Neural cell (in vitro differentiated cells): ENCODE measurements at regions not wholly inside any gene's neighbourhood (a gene's known extent, or its start where the extent isn't known, plus 50 kb on each side); places are given as distances from the start of the nearest gene placed in this dataset.

Experiments used
- H2AFZ ChIP-seq: fragments of 200-600, 300-800 bp; sonication (generic), shearing (Covaris generic); 2 replicates; pipeline ENCODE4 v1.6.0; 2014; ENCODE audit warnings: low read depth, mild to moderate bottlenecking, antibody characterized with exemption, low read length, moderate library complexity
- H3F3A ChIP-seq: fragments of 200-600 bp; shearing (Covaris generic); 2 replicates; pipeline ENCODE4 v1.6.1; 2016; ENCODE audit warnings: mild to moderate bottlenecking, moderate library complexity, mixed read lengths, antibody characterized with exemption, low read length; ENCODE audit not compliant: insufficient read depth, poor library complexity, severe bottlenecking
- H3K27ac ChIP-seq: fragments of 200-600, 300-800 bp; sonication (generic), shearing (Covaris generic); 2 replicates; pipeline ENCODE4 v1.5.1; 2014; ENCODE audit warnings: mild to moderate bottlenecking, low read length, moderate library complexity
- H3K27me3 ChIP-seq: fragments of 300-800, 200-600 bp; sonication (generic), shearing (Covaris generic); 2 replicates; pipeline ENCODE4 v1.6.0; 2014; ENCODE audit warnings: mild to moderate bottlenecking, low read depth, low read length, moderate library complexity; ENCODE audit not compliant: insufficient read depth
- H3K36me3 ChIP-seq: fragments of 300-800, 200-600 bp; sonication (generic), shearing (Covaris generic); 2 replicates; pipeline ENCODE4 v1.5.1; 2014; ENCODE audit warnings: mild to moderate bottlenecking, antibody characterized with exemption, low read length, moderate library complexity; ENCODE audit not compliant: insufficient read depth
- H3K4me2 ChIP-seq: fragments of 300-800, 200-600 bp; sonication (generic), shearing (Covaris generic); 2 replicates; pipeline ENCODE4 v1.6.0; 2014; ENCODE audit warnings: mild to moderate bottlenecking, low read length
- H3K4me3 ChIP-seq: fragments of 300-800, 200-600 bp; sonication (generic), shearing (Covaris generic); 2 replicates; pipeline ENCODE4 v1.5.1; 2014; ENCODE audit warnings: mild to moderate bottlenecking, low read length, moderate library complexity
- H3K79me2 ChIP-seq: fragments of 200-600 bp; shearing (Covaris generic); replicated peaks from 2 replicates; pipeline ENCODE4 v1.6.0; 2014; ENCODE audit warnings: mild to moderate bottlenecking, low read length, moderate library complexity; ENCODE audit not compliant: insufficient read depth
- H3K9ac ChIP-seq: fragments of 300-800, 200-600 bp; sonication (generic), shearing (Covaris generic); 2 replicates; pipeline ENCODE4 v1.6.1; 2016; ENCODE audit warnings: mild to moderate bottlenecking, low read length, mixed read lengths
- H3K9me2 ChIP-seq: fragments of 200-600 bp; shearing (Covaris generic); 2 replicates; pipeline ENCODE4 v1.6.1; 2016; ENCODE audit warnings: mild to moderate bottlenecking, low read length, mixed read lengths; ENCODE audit not compliant: insufficient read depth
- H3K9me3 ChIP-seq: fragments of 200-600, 300-800 bp; sonication (generic), shearing (Covaris generic); 2 replicates; pipeline ENCODE4 v1.6.1; 2016; ENCODE audit warnings: mild to moderate bottlenecking, mixed run types, low read length, moderate library complexity, mixed read lengths
- H4K20me1 ChIP-seq: fragments of 200-600 bp; shearing (Covaris generic); 2 replicates; pipeline ENCODE4 v1.6.1; 2016; ENCODE audit warnings: mild to moderate bottlenecking, mixed run types; ENCODE audit not compliant: insufficient read depth
- EP300 ChIP-seq: fragments of 450-650 bp; conservative IDR thresholded peaks from 2 replicates; pipeline ENCODE4 v1.6.1; 2014; ENCODE audit warnings: antibody characterized with exemption, mild to moderate bottlenecking, moderate library complexity; ENCODE audit not compliant: poor library complexity, severe bottlenecking
- EZH2 ChIP-seq: fragments of 200-600, 300-800 bp; shearing (Covaris generic), sonication (generic); IDR thresholded peaks from 2 replicates; pipeline ENCODE4 v1.6.1; 2014; ENCODE audit warnings: antibody characterized with exemption, low read length, borderline replicate concordance, mild to moderate bottlenecking; ENCODE audit not compliant: insufficient read depth, poor library complexity, severe bottlenecking
- MXI1 ChIP-seq: fragments of 450-650 bp; conservative IDR thresholded peaks from 2 replicates; pipeline ENCODE4 v1.6.1; 2014; ENCODE audit warnings: antibody characterized with exemption, mild to moderate bottlenecking; ENCODE audit not compliant: poor library complexity, severe bottlenecking
- POLR2AphosphoS5 ChIP-seq: IDR thresholded peaks from 2 replicates; pipeline ENCODE4 v1.6.1; 2012
- RAD21 ChIP-seq: fragments of 450-650 bp; conservative IDR thresholded peaks from 2 replicates; pipeline ENCODE4 v1.6.1; 2014; ENCODE audit warnings: antibody characterized with exemption, mild to moderate bottlenecking, moderate library complexity
- SMC3 ChIP-seq: fragments of 450-650 bp; conservative IDR thresholded peaks from 2 replicates; pipeline ENCODE4 v1.6.1; 2014; ENCODE audit warnings: antibody characterized with exemption, mild to moderate bottlenecking, moderate library complexity; ENCODE audit not compliant: poor library complexity
- TAF1 ChIP-seq: IDR thresholded peaks from 2 replicates; pipeline ENCODE4 v1.6.1; 2012; ENCODE audit warnings: low read depth
- TF ChIP-seq, protein P1 (sequence below): IDR thresholded peaks from 2 replicates; pipeline ENCODE4 v1.6.1; 2012; ENCODE audit warnings: borderline replicate concordance
- TF ChIP-seq, protein P2 (sequence below): fragments of 450-650 bp; IDR thresholded peaks from 2 replicates; pipeline ENCODE4 v1.5.1; 2014; ENCODE audit warnings: antibody characterized with exemption, mild to moderate bottlenecking, moderate library complexity; ENCODE audit not compliant: poor library complexity, severe bottlenecking

DNA sequence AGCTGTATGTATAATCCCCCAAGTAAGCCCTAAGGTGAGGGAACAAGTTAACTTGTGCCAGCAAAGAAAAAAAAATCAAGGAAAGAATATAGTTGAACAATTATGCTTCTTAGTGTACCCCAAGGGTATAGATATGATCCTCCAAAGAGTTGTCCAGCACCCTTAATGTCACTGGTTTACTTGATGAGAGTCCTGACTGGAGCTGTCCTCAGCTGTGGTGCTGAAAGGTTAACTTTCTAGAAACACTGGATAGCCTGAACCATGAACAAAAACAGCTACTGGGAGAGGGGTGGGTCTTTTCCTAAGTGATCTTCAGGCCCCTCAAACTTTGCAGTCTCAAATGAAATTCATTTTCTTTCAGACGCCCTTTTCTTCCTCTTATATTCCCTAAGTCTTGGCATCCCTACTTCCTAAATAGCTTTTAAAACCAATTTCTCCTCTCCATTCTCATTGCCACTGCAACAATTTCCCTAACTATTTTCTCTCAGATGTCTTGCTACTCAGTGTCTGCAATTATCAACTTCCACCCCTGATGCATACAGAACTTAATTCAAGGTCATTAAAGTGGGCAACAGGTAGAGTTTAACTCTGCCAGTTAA lies 83.5 kb upstream of the PROKR2 start:
- H3K4me3 ChIP-seq, result no peak overlapping the region
- H2AFZ ChIP-seq, result no peak overlapping the region
- H3K27ac ChIP-seq, result no peak overlapping the region
- H3K36me3 ChIP-seq, result no peaks in the 10 kb centered on the region
- no peak overlapping the region for H3K4me2 ChIP-seq
- H3K79me2 ChIP-seq, result no peaks in the 10 kb centered on the region
- no peaks in the 10 kb centered on the region for H3K9me3 ChIP-seq
- no peaks in the 10 kb centered on the region for H3K9me2 ChIP-seq
- H3K9ac ChIP-seq, result no peak overlapping the region
- TF ChIP-seq, protein P1, sequence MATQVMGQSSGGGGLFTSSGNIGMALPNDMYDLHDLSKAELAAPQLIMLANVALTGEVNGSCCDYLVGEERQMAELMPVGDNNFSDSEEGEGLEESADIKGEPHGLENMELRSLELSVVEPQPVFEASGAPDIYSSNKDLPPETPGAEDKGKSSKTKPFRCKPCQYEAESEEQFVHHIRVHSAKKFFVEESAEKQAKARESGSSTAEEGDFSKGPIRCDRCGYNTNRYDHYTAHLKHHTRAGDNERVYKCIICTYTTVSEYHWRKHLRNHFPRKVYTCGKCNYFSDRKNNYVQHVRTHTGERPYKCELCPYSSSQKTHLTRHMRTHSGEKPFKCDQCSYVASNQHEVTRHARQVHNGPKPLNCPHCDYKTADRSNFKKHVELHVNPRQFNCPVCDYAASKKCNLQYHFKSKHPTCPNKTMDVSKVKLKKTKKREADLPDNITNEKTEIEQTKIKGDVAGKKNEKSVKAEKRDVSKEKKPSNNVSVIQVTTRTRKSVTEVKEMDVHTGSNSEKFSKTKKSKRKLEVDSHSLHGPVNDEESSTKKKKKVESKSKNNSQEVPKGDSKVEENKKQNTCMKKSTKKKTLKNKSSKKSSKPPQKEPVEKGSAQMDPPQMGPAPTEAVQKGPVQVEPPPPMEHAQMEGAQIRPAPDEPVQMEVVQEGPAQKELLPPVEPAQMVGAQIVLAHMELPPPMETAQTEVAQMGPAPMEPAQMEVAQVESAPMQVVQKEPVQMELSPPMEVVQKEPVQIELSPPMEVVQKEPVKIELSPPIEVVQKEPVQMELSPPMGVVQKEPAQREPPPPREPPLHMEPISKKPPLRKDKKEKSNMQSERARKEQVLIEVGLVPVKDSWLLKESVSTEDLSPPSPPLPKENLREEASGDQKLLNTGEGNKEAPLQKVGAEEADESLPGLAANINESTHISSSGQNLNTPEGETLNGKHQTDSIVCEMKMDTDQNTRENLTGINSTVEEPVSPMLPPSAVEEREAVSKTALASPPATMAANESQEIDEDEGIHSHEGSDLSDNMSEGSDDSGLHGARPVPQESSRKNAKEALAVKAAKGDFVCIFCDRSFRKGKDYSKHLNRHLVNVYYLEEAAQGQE, result peak; percentile 46
- TF ChIP-seq RAD21, result no peak
- no peaks in the 10 kb centered on the region for H3K27me3 ChIP-seq
- H3F3A ChIP-seq, result no peaks in the 10 kb centered on the region
- H4K20me1 ChIP-seq, result no peaks in the 10 kb centered on the region

DNA sequence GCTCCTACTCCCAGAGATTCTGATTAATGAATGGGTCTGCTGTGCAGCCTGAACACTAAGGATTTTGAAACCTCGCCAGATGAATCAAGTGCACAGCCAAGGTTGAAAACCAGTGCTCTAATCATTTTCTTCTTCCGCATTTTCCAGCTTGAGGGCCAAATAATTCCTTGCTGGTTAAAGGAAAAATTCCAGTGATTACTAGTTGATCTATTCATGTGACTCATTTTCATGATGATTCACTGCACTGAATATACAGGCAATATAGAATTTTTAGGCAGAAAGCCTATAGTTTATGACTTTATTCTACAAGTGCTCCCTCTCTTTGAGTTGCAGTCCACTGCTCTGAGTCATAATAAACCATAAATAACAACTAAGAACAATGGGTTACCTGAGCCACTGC lies 80.6 kb upstream of the PROKR2 start:
- Histone ChIP-seq H2AFZ (no peak overlapping the region), H3K9me3 (no peaks in the 10 kb centered on the region), H3K4me3 (no peak overlapping the region), H3K79me2 (no peaks in the 10 kb centered on the region), H3F3A (no peaks in the 10 kb centered on the region), H3K27me3 (peaks cover 5% of the 10 kb centered on the region), H4K20me1 (no peaks in the 10 kb centered on the region), H3K27ac (no peak overlapping the region), H3K9ac (no peak overlapping the region), H3K36me3 (no peaks in the 10 kb centered on the region), H3K4me2 (no peak overlapping the region), H3K9me2 (no peaks in the 10 kb centered on the region)
- no peak for TF ChIP-seq POLR2AphosphoS5
- no peak for TF ChIP-seq EP300
- TF ChIP-seq, protein P2, sequence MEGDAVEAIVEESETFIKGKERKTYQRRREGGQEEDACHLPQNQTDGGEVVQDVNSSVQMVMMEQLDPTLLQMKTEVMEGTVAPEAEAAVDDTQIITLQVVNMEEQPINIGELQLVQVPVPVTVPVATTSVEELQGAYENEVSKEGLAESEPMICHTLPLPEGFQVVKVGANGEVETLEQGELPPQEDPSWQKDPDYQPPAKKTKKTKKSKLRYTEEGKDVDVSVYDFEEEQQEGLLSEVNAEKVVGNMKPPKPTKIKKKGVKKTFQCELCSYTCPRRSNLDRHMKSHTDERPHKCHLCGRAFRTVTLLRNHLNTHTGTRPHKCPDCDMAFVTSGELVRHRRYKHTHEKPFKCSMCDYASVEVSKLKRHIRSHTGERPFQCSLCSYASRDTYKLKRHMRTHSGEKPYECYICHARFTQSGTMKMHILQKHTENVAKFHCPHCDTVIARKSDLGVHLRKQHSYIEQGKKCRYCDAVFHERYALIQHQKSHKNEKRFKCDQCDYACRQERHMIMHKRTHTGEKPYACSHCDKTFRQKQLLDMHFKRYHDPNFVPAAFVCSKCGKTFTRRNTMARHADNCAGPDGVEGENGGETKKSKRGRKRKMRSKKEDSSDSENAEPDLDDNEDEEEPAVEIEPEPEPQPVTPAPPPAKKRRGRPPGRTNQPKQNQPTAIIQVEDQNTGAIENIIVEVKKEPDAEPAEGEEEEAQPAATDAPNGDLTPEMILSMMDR, result no peak

DNA sequence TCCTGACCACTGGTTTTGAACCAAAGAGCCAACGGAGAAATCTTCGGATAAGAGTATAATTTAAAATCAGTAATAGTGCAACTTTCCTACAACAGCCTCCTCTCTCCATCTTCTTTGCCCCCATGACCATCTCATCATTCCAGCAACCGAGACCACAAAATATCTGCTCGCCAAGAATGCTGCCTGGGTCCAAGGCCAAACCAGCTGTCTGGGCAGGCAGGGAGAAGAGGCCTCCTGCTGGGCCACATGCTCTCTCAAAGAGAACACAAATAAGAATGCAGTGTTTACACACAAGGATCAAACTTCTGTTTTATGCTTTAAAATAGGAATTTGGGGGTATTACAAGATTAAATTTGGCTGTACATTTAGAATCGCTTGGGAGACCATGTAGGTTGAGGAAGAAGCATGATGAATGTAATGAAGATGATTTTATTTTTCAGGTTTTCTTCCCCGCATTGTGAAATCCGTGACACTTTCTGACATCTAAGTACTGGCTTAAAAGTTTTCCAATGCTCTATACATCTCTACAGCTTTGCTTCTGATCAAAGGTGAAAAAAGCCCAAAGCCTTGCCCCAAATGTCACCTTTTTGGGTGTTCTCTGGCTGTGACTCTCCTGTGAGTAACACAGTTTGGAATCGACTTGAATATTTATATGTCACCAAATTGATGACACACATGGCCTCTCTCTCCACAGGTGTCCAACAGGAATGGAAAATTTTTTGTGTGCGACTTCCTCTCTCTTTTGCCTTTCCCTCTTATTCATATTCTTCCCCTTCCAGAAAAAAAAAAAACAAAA lies 79.4 kb upstream of the PROKR2 start:
- H3K27ac ChIP-seq, result no peak overlapping the region
- no peaks in the 10 kb centered on the region for H3K9me2 ChIP-seq
- no peaks in the 10 kb centered on the region for H3F3A ChIP-seq
- no peak overlapping the region for H3K4me2 ChIP-seq
- H3K27me3 ChIP-seq, result peaks cover 5% of the 10 kb centered on the region
- no peaks in the 10 kb centered on the region for H3K9me3 ChIP-seq
- H2AFZ ChIP-seq, result no peak overlapping the region
- no peak overlapping the region for H3K9ac ChIP-seq
- no peaks in the 10 kb centered on the region for H3K79me2 ChIP-seq
- no peaks in the 10 kb centered on the region for H3K36me3 ChIP-seq
- H4K20me1 ChIP-seq, result no peaks in the 10 kb centered on the region
- H3K4me3 ChIP-seq, result no peak overlapping the region
- TF ChIP-seq RAD21 (no peak), EP300 (no peak), EZH2 (no peak), SMC3 (no peak), POLR2AphosphoS5 (no peak), TAF1 (no peak), MXI1 (no peak)
- TF ChIP-seq, protein P1, result no peak
- TF ChIP-seq, protein P2, result no peak
